Breast epithelium (tissue), 3 donors: ENCODE measurements at regions not wholly inside any gene's neighbourhood (a gene's known extent, or its start where the extent isn't known, plus 50 kb on each side); places are given as distances from the start of the nearest gene placed in this dataset.

Experiments used
- POLR2A ChIP-seq: fragments of 450-650 bp; IDR thresholded peaks from one replicate; pipeline ENCODE4 v1.6.1; 2016; ENCODE audit warnings: antibody characterized with exemption, mild to moderate bottlenecking, moderate library complexity
- TF ChIP-seq, protein P1 (sequence below), 3 donors: fragments of 450-650 bp; IDR thresholded peaks; one replicate each; pipeline ENCODE4 v1.5.1; 2016 to 2017; ENCODE audit warnings: antibody characterized with exemption in 3 of 3, mild to moderate bottlenecking in 3 of 3, moderate library complexity in 3 of 3

DNA sequence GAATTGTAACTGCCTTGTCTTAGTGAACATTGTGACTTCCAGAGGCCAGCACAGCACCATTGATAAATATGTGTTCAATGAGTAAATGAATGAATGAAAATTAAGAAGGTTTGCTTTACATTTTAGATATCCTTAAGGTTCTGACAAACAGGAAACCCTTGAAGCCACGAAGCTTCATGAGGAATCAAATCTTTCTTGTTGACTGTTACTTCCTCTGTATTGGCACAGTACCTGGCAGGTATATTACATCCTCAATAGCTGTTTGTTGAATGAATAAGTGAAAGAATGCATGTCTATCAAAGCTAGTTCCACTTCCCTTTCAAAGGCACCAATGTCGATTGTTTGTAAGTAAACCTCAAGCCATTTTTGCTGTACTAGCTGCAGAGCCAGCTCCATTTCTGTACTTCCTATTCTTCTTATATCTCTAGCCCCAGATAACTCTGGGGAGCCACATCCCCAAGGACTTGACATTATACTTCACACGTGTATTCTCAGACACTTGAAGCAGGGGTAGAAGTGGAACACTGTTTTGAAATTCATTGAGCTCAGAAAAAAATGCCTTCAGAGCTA is 140.3 kb upstream of the RAG2 start:
- TF ChIP-seq, protein P1, sequence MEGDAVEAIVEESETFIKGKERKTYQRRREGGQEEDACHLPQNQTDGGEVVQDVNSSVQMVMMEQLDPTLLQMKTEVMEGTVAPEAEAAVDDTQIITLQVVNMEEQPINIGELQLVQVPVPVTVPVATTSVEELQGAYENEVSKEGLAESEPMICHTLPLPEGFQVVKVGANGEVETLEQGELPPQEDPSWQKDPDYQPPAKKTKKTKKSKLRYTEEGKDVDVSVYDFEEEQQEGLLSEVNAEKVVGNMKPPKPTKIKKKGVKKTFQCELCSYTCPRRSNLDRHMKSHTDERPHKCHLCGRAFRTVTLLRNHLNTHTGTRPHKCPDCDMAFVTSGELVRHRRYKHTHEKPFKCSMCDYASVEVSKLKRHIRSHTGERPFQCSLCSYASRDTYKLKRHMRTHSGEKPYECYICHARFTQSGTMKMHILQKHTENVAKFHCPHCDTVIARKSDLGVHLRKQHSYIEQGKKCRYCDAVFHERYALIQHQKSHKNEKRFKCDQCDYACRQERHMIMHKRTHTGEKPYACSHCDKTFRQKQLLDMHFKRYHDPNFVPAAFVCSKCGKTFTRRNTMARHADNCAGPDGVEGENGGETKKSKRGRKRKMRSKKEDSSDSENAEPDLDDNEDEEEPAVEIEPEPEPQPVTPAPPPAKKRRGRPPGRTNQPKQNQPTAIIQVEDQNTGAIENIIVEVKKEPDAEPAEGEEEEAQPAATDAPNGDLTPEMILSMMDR (IDR thresholded peaks at IDR 0.05): no peak
- no peak for TF ChIP-seq POLR2A
